Keratinocyte (primary cell): ENCODE measurements at regions not wholly inside any gene's neighbourhood (a gene's known extent, or its start where the extent isn't known, plus 50 kb on each side); places are given as distances from the start of the nearest gene placed in this dataset.

Experiments used
- DNase-seq: peaks from one replicate; pipeline ENCODE4 v3.0.0-alpha.2; 2011; ENCODE audit warnings: low read depth, missing footprints, low spot score
- FAIRE-seq: peaks from 2 replicates; lab custom pipeline; 2011; peaks lifted over from hg19 to GRCh38; lab: Jason Lieb, UNC
- H2AFZ ChIP-seq: 2 replicates; pipeline ENCODE4 v1.6.0; 2012; ENCODE audit warnings: low read length, control low read depth, inconsistent platforms; ENCODE audit not compliant: control insufficient read depth
- H3K27ac ChIP-seq: 2 replicates; pipeline ENCODE4 v1.5.1; 2011; ENCODE audit warnings: low read length; ENCODE audit not compliant: control insufficient read depth, insufficient read depth
- H3K27me3 ChIP-seq: 3 replicates; pipeline ENCODE4 v1.6.0; 2011; ENCODE audit warnings: low read length; ENCODE audit not compliant: control insufficient read depth, insufficient read depth; ENCODE audit errors: extremely low read depth
- H3K36me3 ChIP-seq, 2 experiments: 2 replicates in 1 of 2; 3 replicates in 1 of 2; pipeline ENCODE4 v1.5.1; 2011; ENCODE audit warnings: low read length in 2 of 2, mild to moderate bottlenecking in 1 of 2; ENCODE audit not compliant: control insufficient read depth in 2 of 2, insufficient read depth in 2 of 2; ENCODE audit errors: extremely low read depth in 1 of 2
- H3K4me1 ChIP-seq: 3 replicates; pipeline ENCODE4 v1.5.1; 2011; ENCODE audit warnings: low read length; ENCODE audit not compliant: control insufficient read depth, insufficient read depth; ENCODE audit errors: extremely low read depth
- H3K4me2 ChIP-seq: 3 replicates; pipeline ENCODE4 v1.6.0; 2011; ENCODE audit warnings: low read depth, low read length; ENCODE audit not compliant: control insufficient read depth, insufficient read depth; ENCODE audit errors: extremely low read depth
- H3K4me3 ChIP-seq, 3 experiments: fragments of 200-600 bp in 1 of 3; sonication (generic) in 1 of 3; 2 replicates in 2 of 3; 3 replicates in 1 of 3; pipeline ENCODE4 v1.5.1; 2011 to 2016; ENCODE audit warnings: low read length in 3 of 3, mild to moderate bottlenecking in 3 of 3, control low read depth in 2 of 3, inconsistent platforms in 1 of 3, low read depth in 1 of 3, mixed read lengths in 1 of 3, mixed run types in 1 of 3, moderate library complexity in 1 of 3; ENCODE audit not compliant: control insufficient read depth in 2 of 3, insufficient read depth in 2 of 3; ENCODE audit errors: extremely low read depth in 1 of 3
- H3K79me2 ChIP-seq: 2 replicates; pipeline ENCODE4 v1.6.0; 2012; ENCODE audit warnings: low read length; ENCODE audit not compliant: control insufficient read depth, insufficient read depth
- H3K9ac ChIP-seq: 3 replicates; pipeline ENCODE4 v1.6.0; 2011; ENCODE audit warnings: low read length; ENCODE audit not compliant: control insufficient read depth, insufficient read depth; ENCODE audit errors: extremely low read depth
- H3K9me1 ChIP-seq: 3 replicates; pipeline ENCODE4 v1.6.0; 2011; ENCODE audit warnings: low read length; ENCODE audit not compliant: control insufficient read depth, insufficient read depth; ENCODE audit errors: extremely low read depth
- H3K9me3 ChIP-seq: 2 replicates; pipeline ENCODE4 v1.5.1; 2012; ENCODE audit warnings: low read depth, low read length; ENCODE audit not compliant: control insufficient read depth
- H4K20me1 ChIP-seq: 3 replicates; pipeline ENCODE4 v1.6.0; 2011; ENCODE audit warnings: low read length; ENCODE audit not compliant: control insufficient read depth, insufficient read depth; ENCODE audit errors: extremely low read depth
- CTCF ChIP-seq, 3 experiments: IDR thresholded peaks in 1 of 3; conservative IDR thresholded peaks in 1 of 3; optimal IDR thresholded peaks in 1 of 3; 2 replicates in 2 of 3; 3 replicates in 1 of 3; pipeline versions ENCODE3 to v1.5.1; 2011; ENCODE audit warnings: low read length in 3 of 3, mild to moderate bottlenecking in 3 of 3, moderate library complexity in 2 of 3, control low read depth in 1 of 3, inconsistent platforms in 1 of 3; ENCODE audit not compliant: insufficient read depth in 2 of 3; ENCODE audit errors: extremely low read depth in 1 of 3
- EZH2 ChIP-seq: IDR thresholded peaks from one replicate; pipeline ENCODE4 v1.6.1; 2012; ENCODE audit warnings: inconsistent platforms, mild to moderate bottlenecking, low read length, moderate library complexity
- dilution Hi-C: fragments of 300-500 bp; cut with MboI; formaldehyde crosslinking; loops from one replicate; pipeline ENCODE4 v1.7.0; 2020; ENCODE audit warnings: low sequenced_read_pairs; ENCODE audit not compliant: extremely low pct_ligation_motif_present

GRCh38 chr6:84973606-84974005 lies 209.2 kb upstream of the TBX18 start:
- Histone ChIP-seq H3K4me2 (no peak overlapping the region), H3K4me1 (no peaks in the 10 kb centered on the region), H3K79me2 (no peaks in the 10 kb centered on the region), H3K9me1 (no peaks in the 10 kb centered on the region), H4K20me1 (no peaks in the 10 kb centered on the region), H2AFZ (no peak overlapping the region), H3K27ac (no peak overlapping the region), H3K36me3 (no peaks in the 10 kb centered on the region), H3K27me3 (no peaks in the 10 kb centered on the region), H3K4me3 (no peak overlapping the region), H3K9me3 (no peaks in the 10 kb centered on the region), H3K9ac (no peak overlapping the region)
- no peak for DNase-seq
- no peak for TF ChIP-seq CTCF (optimal IDR thresholded peaks at IDR 0.05 in 1 of 3, IDR thresholded peaks at IDR 0.05 in 1 of 3, conservative IDR thresholded peaks at IDR 0.05 in 1 of 3; ENCODE audit: extremely low read depth in 1 of 3, insufficient read depth in 2 of 3, low read length in 3 of 3)
- no peak for TF ChIP-seq EZH2
- FAIRE-seq = no peak
- dilution Hi-C loops = no loop called here

GRCh38 chr6:84967965-84968364 lies 203.6 kb upstream of the TBX18 start:
- dilution Hi-C loops = no loop called here
- FAIRE-seq (no peak), DNase-seq (no peak)
- Histone ChIP-seq H3K4me3 (no peak overlapping the region), H3K4me2 (no peak overlapping the region), H3K4me1 (no peaks in the 10 kb centered on the region), H3K9me1 (no peaks in the 10 kb centered on the region), H3K36me3 (no peaks in the 10 kb centered on the region), H3K27ac (no peak overlapping the region), H2AFZ (no peak overlapping the region), H3K9ac (no peak overlapping the region), H4K20me1 (no peaks in the 10 kb centered on the region), H3K79me2 (no peaks in the 10 kb centered on the region), H3K9me3 (peaks cover 1% of the 10 kb centered on the region), H3K27me3 (no peaks in the 10 kb centered on the region)
- no peak for TF ChIP-seq EZH2
- no peak for TF ChIP-seq CTCF (optimal IDR thresholded peaks at IDR 0.05 in 1 of 3, IDR thresholded peaks at IDR 0.05 in 1 of 3, conservative IDR thresholded peaks at IDR 0.05 in 1 of 3; ENCODE audit: extremely low read depth in 1 of 3, insufficient read depth in 2 of 3, low read length in 3 of 3)
